NCI-H748 (cell line): ENCODE measurements at regions not wholly inside any gene's neighbourhood (a gene's known extent, or its start where the extent isn't known, plus 50 kb on each side); places are given as distances from the start of the nearest gene placed in this dataset.

Source experiments
- DNase-seq: peaks from one replicate; lab custom pipeline; 2025; ENCODE audit not compliant: unreplicated experiment; lab: John Stamatoyannopoulos, UW

- no peak for DNase-seq
Measured at GRCh38 chr22:47686594-47687345, 924.3 kb downstream of the TBC1D22A start.

GRCh38 chr22:47681411-47682165 lies 919.1 kb downstream of the TBC1D22A start:
- DNase-seq = no peak

GRCh38 chr22:47678636-47679287 lies 916.3 kb downstream of the TBC1D22A start:
- no peak for DNase-seq

- DNase-seq = no peak
Measured at GRCh38 chr22:47678048-47678447, 915.6 kb downstream of the TBC1D22A start.

GRCh38 chr22:47676685-47677084 lies 914.2 kb downstream of the TBC1D22A start:
- no peak for DNase-seq

GRCh38 chr22:47674600-47674999 lies 912.1 kb downstream of the TBC1D22A start:
- no peak for DNase-seq

- DNase-seq = no peak
Measured at GRCh38 chr22:47673557-47673956, 911.1 kb downstream of the TBC1D22A start.

GRCh38 chr22:47672526-47672925 lies 910.1 kb downstream of the TBC1D22A start:
- DNase-seq = no peak

- no peak for DNase-seq
Measured at GRCh38 chr22:47665151-47665550, 902.7 kb downstream of the TBC1D22A start.

- no peak for DNase-seq
Measured at GRCh38 chr22:47663615-47664605, 901.5 kb downstream of the TBC1D22A start.

GRCh38 chr22:47659467-47660223 lies 897.2 kb downstream of the TBC1D22A start:
- peak; percentile 87 for DNase-seq

- DNase-seq = no peak
Measured at GRCh38 chr22:47658182-47658581, 895.7 kb downstream of the TBC1D22A start.

- no peak for DNase-seq
Measured at GRCh38 chr22:47657224-47657623, 894.8 kb downstream of the TBC1D22A start.

- no peak for DNase-seq
Measured at GRCh38 chr22:47656806-47657205, 894.4 kb downstream of the TBC1D22A start.

- DNase-seq = no peak
Measured at GRCh38 chr22:47655930-47656329, 893.5 kb downstream of the TBC1D22A start.

- DNase-seq = no peak
Measured at GRCh38 chr22:47654922-47655491, 892.6 kb downstream of the TBC1D22A start.

- no peak for DNase-seq
Measured at GRCh38 chr22:47653921-47654320, 891.5 kb downstream of the TBC1D22A start.

GRCh38 chr22:47651216-47651987 lies 889.0 kb downstream of the TBC1D22A start:
- no peak for DNase-seq

GRCh38 chr22:47647720-47648119 lies 885.3 kb downstream of the TBC1D22A start:
- no peak for DNase-seq
